GM19239 (cell line): ENCODE measurements at regions not wholly inside any gene's neighbourhood (a gene's known extent, or its start where the extent isn't known, plus 50 kb on each side); places are given as distances from the start of the nearest gene placed in this dataset.

Experiments used
- DNase-seq: peaks from one replicate; pipeline ENCODE4 v3.0.0; 2011; ENCODE audit warnings: low spot score; ENCODE audit not compliant: insufficient read length
- FAIRE-seq: peaks from 2 replicates; lab custom pipeline; 2011; peaks lifted over from hg19 to GRCh38; lab: Jason Lieb, UNC

- FAIRE-seq (no peak), DNase-seq (no peak)
These were observed 1196.8 kb upstream of the PHF14 start for GRCh38 chr7:9776900-9777299.

GRCh38 chr7:9778367-9778766 lies 1195.3 kb upstream of the PHF14 start:
- no peak for FAIRE-seq

DNA sequence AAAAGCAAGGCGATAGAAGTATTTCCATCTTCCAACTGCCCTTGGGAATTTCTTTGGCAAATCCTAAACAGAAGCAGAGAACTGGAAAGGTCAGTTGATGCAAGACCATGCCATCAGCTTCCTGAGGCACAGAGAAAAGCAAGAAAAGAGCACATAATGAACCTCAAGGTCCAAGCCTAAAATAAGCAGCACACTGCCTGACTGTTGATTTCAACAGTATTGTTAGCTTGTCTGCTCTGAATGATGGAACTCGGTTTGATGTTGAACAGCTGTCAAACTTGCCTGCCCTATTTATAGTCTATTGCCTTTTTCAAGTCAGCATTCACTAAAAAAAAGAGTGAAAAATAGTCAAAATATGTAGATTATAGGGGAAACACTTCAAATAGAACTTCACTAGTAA lies 1192.0 kb upstream of the PHF14 start:
- DNase-seq (no peak), FAIRE-seq (no peak)

More at GRCh38 chr7:9778367-9778766, 1195.3 kb upstream of the PHF14 start:
- no peak for DNase-seq

GRCh38 chr7:9782275-9782674 lies 1191.4 kb upstream of the PHF14 start:
- FAIRE-seq: no peak
- no peak for DNase-seq

GRCh38 chr7:9785211-9785610 lies 1188.5 kb upstream of the PHF14 start:
- no peak for FAIRE-seq

GRCh38 chr7:9796241-9796640 lies 1177.4 kb upstream of the PHF14 start:
- FAIRE-seq (no peak), DNase-seq (no peak)

More at GRCh38 chr7:9785211-9785610, 1188.5 kb upstream of the PHF14 start:
- DNase-seq: no peak

GRCh38 chr7:9822458-9823290 lies 1151.0 kb upstream of the PHF14 start:
- no peak for DNase-seq
- FAIRE-seq: no peak

- FAIRE-seq (no peak), DNase-seq (no peak)
These were observed 1138.5 kb upstream of the PHF14 start for GRCh38 chr7:9835199-9835598.

- no peak for FAIRE-seq
These were observed 1137.0 kb upstream of the PHF14 start for GRCh38 chr7:9836671-9837070.

GRCh38 chr7:9842301-9842700 lies 1131.4 kb upstream of the PHF14 start:
- FAIRE-seq: no peak
- DNase-seq: no peak

More at GRCh38 chr7:9836671-9837070, 1137.0 kb upstream of the PHF14 start:
- no peak for DNase-seq

DNA sequence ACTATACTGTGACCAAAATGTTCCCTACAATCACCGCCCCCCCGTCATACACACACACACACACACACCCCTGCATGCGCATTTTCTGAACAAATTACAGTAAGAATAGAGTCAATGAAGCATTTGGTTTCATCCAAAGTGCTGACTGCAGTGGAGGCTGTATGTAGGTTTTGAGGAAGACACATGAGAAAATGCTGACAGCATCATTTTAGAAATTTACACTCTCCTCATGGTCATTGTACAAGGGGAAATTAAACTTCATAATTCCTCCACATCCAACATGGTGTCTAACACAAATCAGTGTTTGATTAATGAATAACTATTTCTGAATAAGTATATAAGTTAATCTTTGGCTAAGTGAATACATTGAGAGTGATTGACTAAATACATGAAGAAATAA lies 1126.8 kb upstream of the PHF14 start:
- FAIRE-seq (no peak), DNase-seq (no peak)

GRCh38 chr7:9854605-9855004 lies 1119.1 kb upstream of the PHF14 start:
- FAIRE-seq (no peak), DNase-seq (no peak)

DNA sequence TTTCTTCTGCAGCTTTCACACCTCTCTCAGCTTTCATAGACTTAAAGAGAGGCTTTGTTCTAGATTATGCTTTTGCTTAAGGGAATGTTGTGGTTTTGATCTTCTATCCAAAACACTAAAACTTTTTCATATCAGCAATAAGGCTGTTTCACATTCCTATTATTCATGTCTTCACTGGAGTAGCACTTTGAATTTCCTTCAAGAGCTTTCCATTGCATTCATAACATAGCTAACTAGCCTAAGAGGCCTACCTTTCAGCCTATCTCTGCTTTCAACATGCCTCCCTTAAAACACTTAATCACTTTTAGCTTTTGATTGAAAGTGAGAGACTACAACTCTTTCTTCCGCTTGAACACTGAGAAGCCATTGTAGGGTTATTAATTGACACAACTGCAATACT lies 1117.0 kb upstream of the PHF14 start:
- DNase-seq (no peak), FAIRE-seq (no peak)

GRCh38 chr7:9863545-9863944 lies 1110.1 kb upstream of the PHF14 start:
- FAIRE-seq (no peak), DNase-seq (no peak)

DNA sequence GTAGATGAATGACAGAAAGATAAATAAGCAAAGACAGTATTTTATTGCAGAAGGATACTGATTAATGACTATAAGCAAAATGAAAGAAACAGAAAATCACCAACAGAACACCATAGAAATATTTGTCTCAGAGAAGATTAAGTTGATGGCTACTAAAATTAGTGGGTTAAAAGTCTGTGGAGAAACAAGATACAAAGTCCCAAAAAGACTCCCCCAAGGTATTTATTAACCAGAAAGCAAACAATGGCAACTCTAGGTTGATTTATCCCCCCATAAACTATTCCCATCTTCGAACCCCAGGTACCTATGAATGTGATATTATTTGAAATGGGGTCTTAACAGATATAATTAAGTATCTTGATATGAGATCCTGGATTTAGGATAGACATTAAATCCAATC lies 1104.5 kb upstream of the PHF14 start:
- no peak for DNase-seq
- no peak for FAIRE-seq

DNA sequence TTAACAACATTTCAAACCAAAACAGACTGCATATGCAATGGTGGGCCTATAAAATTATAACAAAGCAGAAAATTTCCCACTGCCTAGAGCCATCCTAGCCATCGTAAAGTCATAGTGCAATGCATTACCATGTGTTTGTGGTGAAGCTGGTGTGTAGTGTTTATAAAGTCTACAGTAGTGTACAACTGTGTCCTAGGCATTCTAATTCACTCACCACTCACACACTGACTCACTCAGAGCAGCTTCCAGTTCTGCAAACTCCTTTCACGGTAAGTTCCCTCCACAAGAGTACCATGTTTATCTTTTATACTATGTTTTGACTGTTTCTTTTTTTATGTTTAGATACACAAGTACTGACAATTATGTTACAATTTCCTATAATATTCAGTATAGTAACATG lies 1104.1 kb upstream of the PHF14 start:
- FAIRE-seq: no peak
- no peak for DNase-seq

DNA sequence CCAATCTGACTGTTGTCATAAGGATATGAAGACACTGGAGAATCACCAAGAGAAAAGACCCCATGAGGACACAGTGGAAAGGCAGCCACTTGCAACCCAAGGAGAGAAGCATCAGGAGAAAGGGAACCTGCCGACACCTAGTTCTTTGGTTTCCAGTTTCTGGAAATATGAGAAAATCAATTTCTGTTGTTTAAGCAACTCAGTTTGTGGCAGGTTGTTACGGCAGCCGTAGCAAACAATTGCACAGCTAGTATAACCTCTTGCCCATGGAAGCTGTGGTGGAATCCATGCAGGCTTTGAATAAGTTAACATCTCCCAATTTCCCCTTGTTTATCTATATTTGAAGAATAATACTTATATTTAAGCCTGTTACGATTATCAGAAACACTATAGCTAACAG lies 1103.0 kb upstream of the PHF14 start:
- DNase-seq (no peak), FAIRE-seq (no peak)

DNA sequence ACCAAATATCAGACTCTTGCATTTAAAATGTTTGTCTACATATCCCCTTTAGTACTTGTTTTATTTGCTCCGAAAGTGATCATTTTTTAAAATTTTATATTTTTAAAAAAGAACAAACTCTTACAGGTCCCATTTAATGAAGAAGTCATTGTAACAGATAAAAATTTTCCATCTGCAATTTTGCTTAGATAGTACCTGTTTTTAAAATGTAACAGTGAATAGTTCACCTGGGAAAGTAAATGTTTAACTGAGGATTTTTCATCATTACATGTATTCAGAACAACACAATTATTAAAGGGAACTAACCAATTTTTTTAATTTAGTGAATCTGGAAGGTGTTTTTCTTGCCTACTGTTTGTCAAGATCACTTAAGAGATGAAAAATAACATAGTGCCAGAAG lies 1099.5 kb upstream of the PHF14 start:
- FAIRE-seq (no peak), DNase-seq (no peak)

GRCh38 chr7:9876053-9876452 lies 1097.6 kb upstream of the PHF14 start:
- FAIRE-seq (no peak), DNase-seq (no peak)

DNA sequence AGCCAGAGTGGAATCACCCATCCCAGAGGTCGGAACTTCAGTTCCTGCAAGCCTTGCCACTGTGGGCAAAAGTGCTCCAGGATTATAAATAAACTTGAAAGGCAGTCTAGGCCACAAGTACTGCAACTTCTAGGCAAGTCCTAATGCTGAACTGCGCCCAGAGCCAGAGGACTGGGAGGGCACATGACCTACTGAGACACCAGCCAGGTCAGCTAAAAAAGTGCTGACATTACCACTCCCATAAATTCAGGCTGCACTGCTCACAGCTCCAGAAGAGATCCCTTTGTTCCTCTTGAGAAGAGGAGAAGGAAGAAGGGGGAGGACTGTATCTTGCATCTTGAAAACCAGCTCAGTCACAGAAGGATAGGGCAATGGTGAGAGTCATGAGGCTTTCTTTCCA lies 1084.1 kb upstream of the PHF14 start:
- DNase-seq: no peak
- no peak for FAIRE-seq

DNA sequence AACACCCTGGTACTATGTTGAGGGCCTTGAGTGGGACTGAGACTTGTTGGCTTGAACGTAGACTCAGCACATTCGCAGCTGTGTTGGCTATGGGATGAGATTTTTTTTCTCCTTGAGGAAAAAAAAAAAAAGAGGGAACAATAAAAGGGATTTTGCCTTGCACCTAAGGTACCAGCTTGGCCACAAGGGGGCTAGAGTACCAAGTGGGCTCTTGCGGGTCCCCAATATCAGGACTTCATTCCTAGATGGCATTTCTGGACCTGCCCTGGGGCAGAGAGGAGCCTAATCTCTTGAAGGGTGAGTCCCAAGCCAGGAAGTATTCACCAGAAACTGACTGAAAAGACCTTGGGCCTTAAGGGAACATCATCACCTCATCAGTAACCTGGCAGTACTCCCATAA lies 1083.6 kb upstream of the PHF14 start:
- FAIRE-seq: no peak

GRCh38 chr7:9891056-9891455 lies 1082.6 kb upstream of the PHF14 start:
- DNase-seq: no peak
- no peak for FAIRE-seq

More for the DNA sequence above, 1083.6 kb upstream of the PHF14 start:
- DNase-seq: no peak
